ENCODE measurements at regions not wholly inside any gene's neighbourhood (a gene's known extent, or its start where the extent isn't known, plus 50 kb on each side); places are given as distances from the start of the nearest gene placed in this dataset.

DNA sequence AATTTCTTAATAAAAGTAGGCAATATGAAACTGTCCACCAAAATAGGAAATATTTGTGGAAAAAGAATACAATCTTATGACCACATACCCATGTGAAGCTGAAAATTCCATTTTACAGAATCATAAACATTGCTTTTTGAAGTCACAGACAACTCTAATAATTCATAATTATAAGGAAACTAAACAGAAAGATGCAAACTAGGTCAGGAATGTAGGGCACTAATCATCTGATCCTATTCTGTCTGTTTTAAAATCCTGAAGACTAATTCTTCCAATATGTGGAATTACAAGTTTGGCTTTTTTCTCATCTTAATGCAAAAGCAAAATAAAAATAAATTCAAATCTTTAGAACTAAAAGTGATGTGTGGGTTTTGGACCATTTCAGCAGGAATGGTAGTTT, 528.6 kb downstream of the LTN1 start:
- Histone ChIP-seq H3K4me3 (ENCODE audit: low read depth in 1 of 2, low read length in 2 of 2) (no peak overlapping the region), H2AFZ (ENCODE audit: low read depth, low read length) (no peak overlapping the region), H4K20me1 (ENCODE audit: insufficient read depth, low read length) (no peaks in the 10 kb centered on the region), H3K79me2 (ENCODE audit: insufficient read depth, low read length) (no peaks in the 10 kb centered on the region), H3K36me3 (ENCODE audit: insufficient read depth, low read length) (no peaks in the 10 kb centered on the region), H3K27ac (ENCODE audit: low read length) (no peak overlapping the region), H3K4me2 (ENCODE audit: insufficient read depth, low read length) (no peak overlapping the region), H3K4me1 (ENCODE audit: insufficient read depth, low read length) (peaks cover 15% of the 10 kb centered on the region), H3K9ac (ENCODE audit: low read depth, low read length) (no peak overlapping the region), H3K9me3 (ENCODE audit: insufficient read depth, low read length, severe bottlenecking) (no peaks in the 10 kb centered on the region), H3K27me3 (ENCODE audit: insufficient read depth, low read length, poor library complexity) (no peaks in the 10 kb centered on the region)
- ATAC-seq (ENCODE audit: insufficient read depth, low read depth) (no peak), DNase-seq (no peak)
- TF ChIP-seq, protein P1, sequence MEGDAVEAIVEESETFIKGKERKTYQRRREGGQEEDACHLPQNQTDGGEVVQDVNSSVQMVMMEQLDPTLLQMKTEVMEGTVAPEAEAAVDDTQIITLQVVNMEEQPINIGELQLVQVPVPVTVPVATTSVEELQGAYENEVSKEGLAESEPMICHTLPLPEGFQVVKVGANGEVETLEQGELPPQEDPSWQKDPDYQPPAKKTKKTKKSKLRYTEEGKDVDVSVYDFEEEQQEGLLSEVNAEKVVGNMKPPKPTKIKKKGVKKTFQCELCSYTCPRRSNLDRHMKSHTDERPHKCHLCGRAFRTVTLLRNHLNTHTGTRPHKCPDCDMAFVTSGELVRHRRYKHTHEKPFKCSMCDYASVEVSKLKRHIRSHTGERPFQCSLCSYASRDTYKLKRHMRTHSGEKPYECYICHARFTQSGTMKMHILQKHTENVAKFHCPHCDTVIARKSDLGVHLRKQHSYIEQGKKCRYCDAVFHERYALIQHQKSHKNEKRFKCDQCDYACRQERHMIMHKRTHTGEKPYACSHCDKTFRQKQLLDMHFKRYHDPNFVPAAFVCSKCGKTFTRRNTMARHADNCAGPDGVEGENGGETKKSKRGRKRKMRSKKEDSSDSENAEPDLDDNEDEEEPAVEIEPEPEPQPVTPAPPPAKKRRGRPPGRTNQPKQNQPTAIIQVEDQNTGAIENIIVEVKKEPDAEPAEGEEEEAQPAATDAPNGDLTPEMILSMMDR (IDR thresholded peaks at IDR 0.05; ENCODE audit: borderline replicate concordance, extremely low read depth, low read length, poor library complexity, severe bottlenecking), result no peak
- no peak for TF ChIP-seq EZH2 (IDR thresholded peaks at IDR 0.05; ENCODE audit: borderline replicate concordance, low read depth, low read length, severe bottlenecking)

DNA sequence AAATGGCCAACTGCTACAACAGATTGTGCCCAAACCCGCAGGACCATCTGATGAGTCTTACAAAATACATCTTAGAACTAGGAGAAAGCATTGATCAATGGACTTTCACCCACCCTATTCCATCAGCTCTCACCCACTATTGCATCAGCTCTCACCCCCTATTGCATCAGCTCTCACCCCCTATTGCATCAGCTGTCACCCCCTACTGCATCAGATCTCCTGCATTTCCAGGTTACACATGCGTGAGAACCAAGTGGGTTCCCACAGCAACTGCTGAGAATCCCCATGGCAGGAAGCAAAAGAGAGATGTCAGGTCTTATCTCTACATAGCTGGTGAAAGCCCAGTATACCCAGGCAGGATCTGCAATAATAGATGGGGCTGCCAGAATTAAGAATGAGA, 533.5 kb downstream of the LTN1 start:
- Histone ChIP-seq H3K36me3 (ENCODE audit: insufficient read depth, low read length) (no peaks in the 10 kb centered on the region), H3K4me1 (ENCODE audit: insufficient read depth, low read length) (peaks cover 30% of the 10 kb centered on the region), H3K27me3 (ENCODE audit: insufficient read depth, low read length, poor library complexity) (no peaks in the 10 kb centered on the region), H3K79me2 (ENCODE audit: insufficient read depth, low read length) (no peaks in the 10 kb centered on the region), H2AFZ (ENCODE audit: low read depth, low read length) (peak overlapping the region; percentile 34; the same call in 1 of the 2 replicates), H3K9me3 (ENCODE audit: insufficient read depth, low read length, severe bottlenecking) (no peaks in the 10 kb centered on the region), H4K20me1 (ENCODE audit: insufficient read depth, low read length) (no peaks in the 10 kb centered on the region), H3K9ac (ENCODE audit: low read depth, low read length) (no peak overlapping the region; the same call in 1 of the 2 replicates), H3K4me2 (ENCODE audit: insufficient read depth, low read length) (no peak overlapping the region), H3K27ac (ENCODE audit: low read length) (peak overlapping the region; percentile 44; the same call in 1 of the 2 replicates), H3K4me3 (ENCODE audit: low read depth in 1 of 2, low read length in 2 of 2) (no peak overlapping the region)
- TF ChIP-seq, protein P1 (IDR thresholded peaks at IDR 0.05; ENCODE audit: borderline replicate concordance, extremely low read depth, low read length, poor library complexity, severe bottlenecking), result no peak
- no peak for TF ChIP-seq EZH2 (IDR thresholded peaks at IDR 0.05; ENCODE audit: borderline replicate concordance, low read depth, low read length, severe bottlenecking)
- ATAC-seq (ENCODE audit: insufficient read depth, low read depth) (peak; percentile 83), DNase-seq (peak; percentile 73)

DNA sequence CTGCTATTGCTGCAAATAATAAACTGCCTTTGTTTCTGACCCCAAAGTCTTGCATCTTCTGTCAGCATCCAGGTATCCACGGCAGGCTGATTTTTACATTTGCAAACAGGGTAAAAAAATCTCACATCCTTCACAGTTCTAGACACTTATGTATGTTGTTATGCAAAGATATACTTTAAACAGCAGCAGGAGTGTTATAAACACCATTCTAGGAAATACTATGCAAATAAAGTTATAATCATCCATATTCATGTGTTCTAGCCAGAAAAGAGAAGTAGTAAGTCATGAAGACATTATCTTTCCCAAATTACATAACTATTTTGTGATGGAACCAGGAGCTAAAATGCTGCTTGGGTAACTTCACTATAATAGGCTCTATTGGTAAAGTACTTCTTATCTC, 534.2 kb downstream of the LTN1 start:
- Histone ChIP-seq H3K4me1 (ENCODE audit: insufficient read depth, low read length) (peaks cover 30% of the 10 kb centered on the region), H3K9ac (ENCODE audit: low read depth, low read length) (no peak overlapping the region), H3K4me3 (ENCODE audit: low read depth in 1 of 2, low read length in 2 of 2) (no peak overlapping the region), H3K4me2 (ENCODE audit: insufficient read depth, low read length) (no peak overlapping the region), H3K9me3 (ENCODE audit: insufficient read depth, low read length, severe bottlenecking) (no peaks in the 10 kb centered on the region), H3K27me3 (ENCODE audit: insufficient read depth, low read length, poor library complexity) (no peaks in the 10 kb centered on the region), H2AFZ (ENCODE audit: low read depth, low read length) (no peak overlapping the region), H3K79me2 (ENCODE audit: insufficient read depth, low read length) (no peaks in the 10 kb centered on the region), H3K36me3 (ENCODE audit: insufficient read depth, low read length) (no peaks in the 10 kb centered on the region), H4K20me1 (ENCODE audit: insufficient read depth, low read length) (no peaks in the 10 kb centered on the region), H3K27ac (ENCODE audit: low read length) (no peak overlapping the region; the same call in 1 of the 2 replicates)
- ATAC-seq (ENCODE audit: insufficient read depth, low read depth) (no peak), DNase-seq (no peak)
- TF ChIP-seq EZH2 (IDR thresholded peaks at IDR 0.05; ENCODE audit: borderline replicate concordance, low read depth, low read length, severe bottlenecking), result no peak
- TF ChIP-seq, protein P1 (IDR thresholded peaks at IDR 0.05; ENCODE audit: borderline replicate concordance, extremely low read depth, low read length, poor library complexity, severe bottlenecking), result no peak

DNA sequence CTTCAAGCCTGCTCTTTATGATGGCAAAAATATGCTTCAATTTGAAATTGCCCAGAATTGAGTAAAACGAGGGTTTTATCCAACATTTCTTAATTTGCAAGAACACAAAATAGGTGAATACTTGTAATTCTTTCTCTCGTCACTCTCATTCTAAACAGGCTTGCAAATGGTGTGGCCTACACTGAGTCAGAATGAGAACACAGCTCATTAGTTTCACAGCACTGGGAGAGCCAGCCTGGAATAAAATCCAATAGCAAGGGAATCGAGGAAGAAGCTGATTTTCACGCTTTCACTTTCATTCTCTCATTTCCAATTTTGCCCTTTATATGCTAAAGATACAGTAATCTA, 537.5 kb downstream of the LTN1 start:
- no peak overlapping the region for H3K4me3 ChIP-seq (ENCODE audit: low read depth in 1 of 2, low read length in 2 of 2)

More for the DNA sequence above, 537.5 kb downstream of the LTN1 start:
- TF ChIP-seq, protein P1 (IDR thresholded peaks at IDR 0.05; ENCODE audit: borderline replicate concordance, extremely low read depth, low read length, poor library complexity, severe bottlenecking), result no peak
- no peak for TF ChIP-seq EZH2 (IDR thresholded peaks at IDR 0.05; ENCODE audit: borderline replicate concordance, low read depth, low read length, severe bottlenecking)
- no peaks in the 10 kb centered on the region for H4K20me1 ChIP-seq (ENCODE audit: insufficient read depth, low read length)
- H3K79me2 ChIP-seq (ENCODE audit: insufficient read depth, low read length), result no peaks in the 10 kb centered on the region
- H3K36me3 ChIP-seq (ENCODE audit: insufficient read depth, low read length), result no peaks in the 10 kb centered on the region
- no peaks in the 10 kb centered on the region for H3K9me3 ChIP-seq (ENCODE audit: insufficient read depth, low read length, severe bottlenecking)
- peak overlapping the region; percentile 12; the same call in 1 of the 2 replicates for H3K4me2 ChIP-seq (ENCODE audit: insufficient read depth, low read length)
- no peaks in the 10 kb centered on the region for H3K27me3 ChIP-seq (ENCODE audit: insufficient read depth, low read length, poor library complexity)
- no peak overlapping the region for H3K9ac ChIP-seq (ENCODE audit: low read depth, low read length)
- ATAC-seq (ENCODE audit: insufficient read depth, low read depth) (no peak), DNase-seq (no peak)
- no peak overlapping the region for H3K27ac ChIP-seq (ENCODE audit: low read length)
- H2AFZ ChIP-seq (ENCODE audit: low read depth, low read length), result 0 out of 2 replicates have a peak overlapping the region, but pooled peaks have one; percentile 9
- peaks cover 26% of the 10 kb centered on the region for H3K4me1 ChIP-seq (ENCODE audit: insufficient read depth, low read length)
